ENCODE measurements at regions not wholly inside any gene's neighbourhood (a gene's known extent, or its start where the extent isn't known, plus 50 kb on each side); places are given as distances from the start of the nearest gene placed in this dataset.
A peak's percentile ranks its signal among the peaks of the same experiment; 100 is the strongest.

DNA sequence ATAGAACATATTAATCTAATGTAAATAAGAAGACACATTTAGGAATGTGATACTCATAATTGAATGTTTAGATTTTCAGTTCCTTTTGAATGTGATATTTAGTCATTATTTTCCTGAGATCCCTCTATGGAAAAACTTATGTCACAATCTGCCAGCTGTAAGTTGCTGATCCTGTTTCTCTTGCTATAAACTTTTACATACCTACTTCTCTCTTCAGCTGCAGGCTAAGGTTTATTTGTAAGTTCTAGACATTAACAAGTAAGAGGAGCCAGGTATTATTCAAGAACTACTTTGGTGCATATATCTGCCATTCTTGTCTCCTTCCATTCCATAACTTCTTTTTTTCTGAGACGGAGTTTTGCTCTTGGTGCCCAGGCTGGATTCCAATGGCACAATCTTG is 462.4 kb downstream of the PRR16 start:
- H3K4me3 ChIP-seq (ENCODE audit: low read depth in 1 of 2, low read length in 2 of 2), result no peak overlapping the region
- no peak overlapping the region for H3K27ac ChIP-seq (ENCODE audit: low read length)
- DNase-seq (no peak), ATAC-seq (ENCODE audit: insufficient read depth, low read depth) (no peak)
- no peak overlapping the region for H3K9ac ChIP-seq (ENCODE audit: low read depth, low read length)
- no peaks in the 10 kb centered on the region for H3K36me3 ChIP-seq (ENCODE audit: insufficient read depth, low read length)
- no peaks in the 10 kb centered on the region for H4K20me1 ChIP-seq (ENCODE audit: insufficient read depth, low read length)
- no peaks in the 10 kb centered on the region for H3K9me3 ChIP-seq (ENCODE audit: insufficient read depth, low read length, severe bottlenecking)
- H3K79me2 ChIP-seq (ENCODE audit: insufficient read depth, low read length), result no peaks in the 10 kb centered on the region
- TF ChIP-seq CTCF (IDR thresholded peaks at IDR 0.05; ENCODE audit: borderline replicate concordance, extremely low read depth, low read length, poor library complexity, severe bottlenecking) (no peak), EZH2 (IDR thresholded peaks at IDR 0.05; ENCODE audit: borderline replicate concordance, low read depth, low read length, severe bottlenecking) (no peak)
- H3K4me1 ChIP-seq (ENCODE audit: insufficient read depth, low read length), result no peaks in the 10 kb centered on the region
- H2AFZ ChIP-seq (ENCODE audit: low read depth, low read length), result no peak overlapping the region
- H3K4me2 ChIP-seq (ENCODE audit: insufficient read depth, low read length), result no peak overlapping the region
- H3K27me3 ChIP-seq (ENCODE audit: insufficient read depth, low read length, poor library complexity), result no peaks in the 10 kb centered on the region

GRCh38 chr5:120927950-120928530 is 463.9 kb downstream of the PRR16 start:
- ATAC-seq (ENCODE audit: insufficient read depth, low read depth) (no peak), DNase-seq (no peak)
- no peaks in the 10 kb centered on the region for H3K9me3 ChIP-seq (ENCODE audit: insufficient read depth, low read length, severe bottlenecking)
- H3K4me2 ChIP-seq (ENCODE audit: insufficient read depth, low read length), result no peak overlapping the region
- H3K4me3 ChIP-seq (ENCODE audit: low read depth in 1 of 2, low read length in 2 of 2), result no peak overlapping the region
- no peak for TF ChIP-seq EZH2 (IDR thresholded peaks at IDR 0.05; ENCODE audit: borderline replicate concordance, low read depth, low read length, severe bottlenecking)
- TF ChIP-seq CTCF (IDR thresholded peaks at IDR 0.05; ENCODE audit: borderline replicate concordance, extremely low read depth, low read length, poor library complexity, severe bottlenecking), result no peak
- no peak overlapping the region for H3K27ac ChIP-seq (ENCODE audit: low read length)
- no peak overlapping the region for H3K9ac ChIP-seq (ENCODE audit: low read depth, low read length)
- no peaks in the 10 kb centered on the region for H3K27me3 ChIP-seq (ENCODE audit: insufficient read depth, low read length, poor library complexity)
- H2AFZ ChIP-seq (ENCODE audit: low read depth, low read length), result peak overlapping the region; percentile 31; the same call in 1 of the 2 replicates
- H4K20me1 ChIP-seq (ENCODE audit: insufficient read depth, low read length), result no peaks in the 10 kb centered on the region
- H3K36me3 ChIP-seq (ENCODE audit: insufficient read depth, low read length), result no peaks in the 10 kb centered on the region
- H3K79me2 ChIP-seq (ENCODE audit: insufficient read depth, low read length), result no peaks in the 10 kb centered on the region
- no peaks in the 10 kb centered on the region for H3K4me1 ChIP-seq (ENCODE audit: insufficient read depth, low read length)

DNA sequence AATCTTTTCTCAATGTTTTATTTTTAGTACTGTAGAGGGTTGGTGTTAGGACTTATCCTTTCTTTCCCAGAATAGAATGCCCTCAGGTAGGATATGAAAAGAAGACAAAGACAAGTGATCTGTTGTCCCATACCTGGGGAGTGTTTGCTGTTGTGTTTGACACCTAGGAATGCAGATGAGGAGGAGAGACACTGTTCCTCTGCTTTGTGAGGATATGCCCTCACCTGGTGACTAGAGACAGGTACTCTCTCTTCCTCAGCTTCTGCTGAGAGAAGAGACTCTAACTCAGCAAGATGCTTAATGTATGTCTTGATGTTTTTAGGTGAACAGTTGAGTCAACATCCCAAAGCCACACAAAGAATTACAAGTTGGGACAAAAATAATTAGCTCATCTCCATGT is 468.4 kb downstream of the PRR16 start:
- H2AFZ ChIP-seq (ENCODE audit: low read depth, low read length), result no peak overlapping the region
- H4K20me1 ChIP-seq (ENCODE audit: insufficient read depth, low read length), result no peaks in the 10 kb centered on the region
- no peak overlapping the region for H3K4me3 ChIP-seq (ENCODE audit: low read depth in 1 of 2, low read length in 2 of 2)
- no peaks in the 10 kb centered on the region for H3K79me2 ChIP-seq (ENCODE audit: insufficient read depth, low read length)
- H3K27me3 ChIP-seq (ENCODE audit: insufficient read depth, low read length, poor library complexity), result no peaks in the 10 kb centered on the region
- DNase-seq, result no peak
- H3K4me2 ChIP-seq (ENCODE audit: insufficient read depth, low read length), result no peak overlapping the region
- H3K27ac ChIP-seq (ENCODE audit: low read length), result no peak overlapping the region
- H3K9ac ChIP-seq (ENCODE audit: low read depth, low read length), result no peak overlapping the region
- TF ChIP-seq CTCF (IDR thresholded peaks at IDR 0.05; ENCODE audit: borderline replicate concordance, extremely low read depth, low read length, poor library complexity, severe bottlenecking) (no peak), EZH2 (IDR thresholded peaks at IDR 0.05; ENCODE audit: borderline replicate concordance, low read depth, low read length, severe bottlenecking) (no peak)
- no peak for ATAC-seq (ENCODE audit: insufficient read depth, low read depth)
- H3K4me1 ChIP-seq (ENCODE audit: insufficient read depth, low read length), result no peaks in the 10 kb centered on the region
- no peaks in the 10 kb centered on the region for H3K36me3 ChIP-seq (ENCODE audit: insufficient read depth, low read length)
- H3K9me3 ChIP-seq (ENCODE audit: insufficient read depth, low read length, severe bottlenecking), result no peaks in the 10 kb centered on the region

DNA sequence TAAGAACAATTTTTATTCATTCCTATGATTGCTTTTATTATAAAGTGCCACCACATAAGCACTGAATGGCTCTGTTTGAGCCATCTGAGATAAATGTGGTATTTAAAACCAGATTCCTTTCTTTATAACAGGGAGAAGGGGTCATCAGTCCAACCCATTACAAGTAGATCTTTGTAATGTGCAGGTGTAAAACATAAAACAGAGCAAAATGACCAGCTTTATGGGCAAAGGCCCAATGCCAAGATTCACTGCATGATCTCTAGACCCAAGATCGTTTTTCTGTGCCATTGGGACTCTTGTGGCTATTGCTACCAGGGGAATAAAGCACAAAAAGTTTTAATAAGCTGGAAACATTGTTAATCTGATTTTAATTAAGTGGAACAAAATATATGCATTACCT is 469.9 kb downstream of the PRR16 start:
- no peak for ATAC-seq (ENCODE audit: insufficient read depth, low read depth)
- no peak overlapping the region for H3K4me2 ChIP-seq (ENCODE audit: insufficient read depth, low read length)
- no peaks in the 10 kb centered on the region for H4K20me1 ChIP-seq (ENCODE audit: insufficient read depth, low read length)
- no peaks in the 10 kb centered on the region for H3K9me3 ChIP-seq (ENCODE audit: insufficient read depth, low read length, severe bottlenecking)
- no peaks in the 10 kb centered on the region for H3K27me3 ChIP-seq (ENCODE audit: insufficient read depth, low read length, poor library complexity)
- peaks cover 8% of the 10 kb centered on the region for H3K4me1 ChIP-seq (ENCODE audit: insufficient read depth, low read length)
- H3K4me3 ChIP-seq (ENCODE audit: low read depth in 1 of 2, low read length in 2 of 2), result no peak overlapping the region
- H3K79me2 ChIP-seq (ENCODE audit: insufficient read depth, low read length), result no peaks in the 10 kb centered on the region
- H2AFZ ChIP-seq (ENCODE audit: low read depth, low read length), result no peak overlapping the region
- no peak for TF ChIP-seq EZH2 (IDR thresholded peaks at IDR 0.05; ENCODE audit: borderline replicate concordance, low read depth, low read length, severe bottlenecking)
- TF ChIP-seq CTCF (IDR thresholded peaks at IDR 0.05; ENCODE audit: borderline replicate concordance, extremely low read depth, low read length, poor library complexity, severe bottlenecking), result no peak
- H3K9ac ChIP-seq (ENCODE audit: low read depth, low read length), result no peak overlapping the region
- H3K36me3 ChIP-seq (ENCODE audit: insufficient read depth, low read length), result no peaks in the 10 kb centered on the region
- no peak overlapping the region for H3K27ac ChIP-seq (ENCODE audit: low read length)
- no peak for DNase-seq
